ENCODE measurements at regions not wholly inside any gene's neighbourhood (a gene's known extent, or its start where the extent isn't known, plus 50 kb on each side); places are given as distances from the start of the nearest gene placed in this dataset.

DNA sequence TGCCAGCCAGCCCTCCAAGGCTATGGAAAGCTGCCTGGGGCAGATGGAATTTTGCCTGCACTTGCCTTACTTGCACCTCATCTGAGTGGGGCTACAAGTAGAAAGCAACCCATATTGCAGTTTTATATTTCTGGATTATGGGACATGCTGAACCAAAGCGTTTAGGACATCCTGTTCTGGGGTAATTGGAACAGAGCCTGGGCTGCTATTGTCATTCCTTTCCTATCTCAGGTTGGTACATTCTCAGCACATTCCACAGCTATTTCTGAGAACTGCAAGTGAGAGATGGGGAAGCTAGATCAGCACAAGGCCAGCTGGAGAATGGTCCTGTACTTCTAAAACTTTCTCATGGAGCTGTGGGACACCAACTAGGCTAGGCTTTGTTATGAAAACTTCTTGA, 713.8 kb downstream of the KCNT2 start:
- Histone ChIP-seq H3K27ac (peak overlapping the region in 1 of 12 donors; percentile 52), H3K27me3 (no peaks in the 10 kb centered on the region), H3K4me1 (peaks cover 0 to 8% (median 0%) of the 10 kb centered on the region in 12 donors), H3K36me3 (no peaks in the 10 kb centered on the region), H3K4me3 (no peak overlapping the region), H3K9me3 (peaks cover 0 to 12% (median 0%) of the 10 kb centered on the region in 12 donors)
- ATAC-seq (peak; percentile 42 to 76 (median 63)), DNase-seq (no peak)
- intact Hi-C loops (cut with DNase I) = no loop called here
- 0 to 27% (median 14%) methylated on average over 1 of the region's 1 CpG for WGBS, 4 donors
- no peak for TF ChIP-seq POLR2A (IDR thresholded peaks at IDR 0.05)
- TF ChIP-seq CTCF (IDR thresholded peaks at IDR 0.05) = no peak

GRCh38 chr1:195886000-195886399, 722.2 kb downstream of the KCNT2 start:
- DNase-seq (no peak), ATAC-seq (no peak)
- no peak for TF ChIP-seq POLR2A (IDR thresholded peaks at IDR 0.05)
- no peak for TF ChIP-seq CTCF (IDR thresholded peaks at IDR 0.05)
- no peak overlapping the region for H3K4me3 ChIP-seq
- no peaks in the 10 kb centered on the region for H3K27me3 ChIP-seq
- H3K4me1 ChIP-seq = no peaks in the 10 kb centered on the region
- 62 to 75% (median 69%) methylated on average over 1 of the region's 1 CpG for WGBS, 4 donors
- H3K27ac ChIP-seq = no peak overlapping the region
- H3K36me3 ChIP-seq = no peaks in the 10 kb centered on the region
- intact Hi-C loops (cut with DNase I) = no loop called here
- H3K9me3 ChIP-seq = peaks cover 0 to 6% (median 0%) of the 10 kb centered on the region in 12 donors

GRCh38 chr1:195878478-195878877, 729.8 kb downstream of the KCNT2 start:
- Histone ChIP-seq H3K27ac (no peak overlapping the region), H3K27me3 (no peaks in the 10 kb centered on the region), H3K9me3 (peaks cover 0 to 13% (median 0%) of the 10 kb centered on the region in 12 donors), H3K4me3 (no peak overlapping the region), H3K36me3 (no peaks in the 10 kb centered on the region), H3K4me1 (no peaks in the 10 kb centered on the region)
- TF ChIP-seq POLR2A (IDR thresholded peaks at IDR 0.05) (no peak), CTCF (IDR thresholded peaks at IDR 0.05) (no peak)
- intact Hi-C loops (cut with DNase I) = no loop called here
- no peak for DNase-seq
- WGBS, 4 donors = 59 to 89% (median 87%) methylated on average over 2 of the region's 2 CpGs
- ATAC-seq = no peak

GRCh38 chr1:195876792-195877191, 731.4 kb downstream of the KCNT2 start:
- ATAC-seq (no peak), DNase-seq (no peak)
- Histone ChIP-seq H3K9me3 (peaks cover 0 to 13% (median 0%) of the 10 kb centered on the region in 12 donors), H3K4me3 (no peak overlapping the region), H3K27ac (no peak overlapping the region), H3K36me3 (no peaks in the 10 kb centered on the region), H3K4me1 (no peaks in the 10 kb centered on the region), H3K27me3 (no peaks in the 10 kb centered on the region)
- TF ChIP-seq CTCF (IDR thresholded peaks at IDR 0.05) = no peak
- TF ChIP-seq POLR2A (IDR thresholded peaks at IDR 0.05) = no peak
- 74 to 80% (median 78%) methylated on average over 4 of the region's 4 CpGs for WGBS, 4 donors
- intact Hi-C loops (cut with DNase I) = no loop called here

Measured in heart left ventricle (tissue), 16 donors.